Adipocyte (in vitro differentiated cells): ENCODE measurements at regions not wholly inside any gene's neighbourhood (a gene's known extent, or its start where the extent isn't known, plus 50 kb on each side); places are given as distances from the start of the nearest gene placed in this dataset.

Experiments used
- DNase-seq: peaks from one replicate; pipeline ENCODE4 v3.0.0-alpha.2; 2015; ENCODE audit warnings: low read depth
- H3K27me3 ChIP-seq: replicated peaks from 2 replicates; pipeline ENCODE4 v1.7.0; 2013; ENCODE audit warnings: mild to moderate bottlenecking, low read length, moderate library complexity; ENCODE audit not compliant: control insufficient read depth, insufficient read depth
- H3K36me3 ChIP-seq: 2 replicates; pipeline ENCODE4 v1.7.0; 2013; ENCODE audit warnings: low read length, mild to moderate bottlenecking, moderate library complexity; ENCODE audit not compliant: control insufficient read depth, insufficient read depth, severe bottlenecking
- H3K4me1 ChIP-seq: 2 replicates; pipeline ENCODE4 v1.7.0; 2013; ENCODE audit warnings: mild to moderate bottlenecking, low read length, moderate library complexity; ENCODE audit not compliant: control insufficient read depth, insufficient read depth
- H3K4me3 ChIP-seq: 2 replicates; pipeline ENCODE4 v1.7.0; 2013; ENCODE audit warnings: mild to moderate bottlenecking, low read length, moderate library complexity
- H3K9ac ChIP-seq: 2 replicates; pipeline ENCODE4 v1.7.0; 2013; ENCODE audit warnings: mild to moderate bottlenecking, low read length, moderate library complexity
- H3K9me3 ChIP-seq: 2 replicates; pipeline ENCODE4 v1.7.0; 2013; ENCODE audit warnings: mild to moderate bottlenecking, low read length, moderate library complexity; ENCODE audit not compliant: control insufficient read depth

- peak; percentile 75 for DNase-seq
- no peaks in the 10 kb centered on the region for H3K9me3 ChIP-seq
- no peaks in the 10 kb centered on the region for H3K36me3 ChIP-seq
- peak overlapping the region; percentile 16 for H3K9ac ChIP-seq
- H3K27me3 ChIP-seq = no peaks in the 10 kb centered on the region
- no peak overlapping the region for H3K4me3 ChIP-seq
- H3K4me1 ChIP-seq = peaks cover 9% of the 10 kb centered on the region
These were observed 87.9 kb upstream of the TRIO start for GRCh38 chr5:14054965-14055963.

GRCh38 chr5:14054111-14054854 is 88.9 kb upstream of the TRIO start:
- Histone ChIP-seq H3K27me3 (no peaks in the 10 kb centered on the region), H3K9me3 (no peaks in the 10 kb centered on the region), H3K9ac (no peak overlapping the region), H3K4me3 (no peak overlapping the region), H3K4me1 (peaks cover 9% of the 10 kb centered on the region), H3K36me3 (no peaks in the 10 kb centered on the region)
- DNase-seq = no peak

- no peak for DNase-seq
- H3K36me3 ChIP-seq = no peaks in the 10 kb centered on the region
- no peak overlapping the region for H3K4me3 ChIP-seq
- H3K4me1 ChIP-seq = peaks cover 9% of the 10 kb centered on the region
- H3K9me3 ChIP-seq = peaks cover 3% of the 10 kb centered on the region
- H3K27me3 ChIP-seq = no peaks in the 10 kb centered on the region
- H3K9ac ChIP-seq = no peak overlapping the region
These were observed 92.3 kb upstream of the TRIO start for GRCh38 chr5:14050821-14051220.

GRCh38 chr5:14048434-14048833 is 94.7 kb upstream of the TRIO start:
- no peak overlapping the region for H3K4me3 ChIP-seq
- no peak overlapping the region for H3K9ac ChIP-seq
- H3K4me1 ChIP-seq = no peaks in the 10 kb centered on the region
- no peaks in the 10 kb centered on the region for H3K27me3 ChIP-seq
- no peaks in the 10 kb centered on the region for H3K36me3 ChIP-seq
- no peak for DNase-seq
- H3K9me3 ChIP-seq = peaks cover 3% of the 10 kb centered on the region

GRCh38 chr5:14041528-14042192 is 97.2 kb upstream of the DNAH5 start:
- H3K36me3 ChIP-seq = no peaks in the 10 kb centered on the region
- no peak for DNase-seq
- H3K9ac ChIP-seq = no peak overlapping the region
- no peaks in the 10 kb centered on the region for H3K27me3 ChIP-seq
- no peaks in the 10 kb centered on the region for H3K9me3 ChIP-seq
- H3K4me1 ChIP-seq = peaks cover 31% of the 10 kb centered on the region
- H3K4me3 ChIP-seq = no peak overlapping the region

GRCh38 chr5:14040542-14040941 is 96.1 kb upstream of the DNAH5 start:
- Histone ChIP-seq H3K27me3 (no peaks in the 10 kb centered on the region), H3K4me1 (peaks cover 40% of the 10 kb centered on the region), H3K9ac (no peak overlapping the region), H3K9me3 (no peaks in the 10 kb centered on the region), H3K4me3 (no peak overlapping the region), H3K36me3 (no peaks in the 10 kb centered on the region)
- no peak for DNase-seq

- Histone ChIP-seq H3K27me3 (no peaks in the 10 kb centered on the region), H3K4me1 (peaks cover 46% of the 10 kb centered on the region), H3K4me3 (no peak overlapping the region), H3K9ac (no peak overlapping the region), H3K9me3 (no peaks in the 10 kb centered on the region), H3K36me3 (no peaks in the 10 kb centered on the region)
- DNase-seq = no peak
These were observed 95.1 kb upstream of the DNAH5 start for GRCh38 chr5:14039576-14039975.

GRCh38 chr5:14039063-14039462 is 94.6 kb upstream of the DNAH5 start:
- H3K27me3 ChIP-seq = no peaks in the 10 kb centered on the region
- no peaks in the 10 kb centered on the region for H3K9me3 ChIP-seq
- peak overlapping the region; percentile 55 for H3K9ac ChIP-seq
- DNase-seq = peak; percentile 50
- no peak overlapping the region for H3K4me3 ChIP-seq
- no peaks in the 10 kb centered on the region for H3K36me3 ChIP-seq
- H3K4me1 ChIP-seq = peaks cover 46% of the 10 kb centered on the region

- Histone ChIP-seq H3K4me1 (peaks cover 46% of the 10 kb centered on the region), H3K9me3 (no peaks in the 10 kb centered on the region), H3K27me3 (no peaks in the 10 kb centered on the region), H3K4me3 (no peak overlapping the region), H3K36me3 (no peaks in the 10 kb centered on the region), H3K9ac (peak overlapping the region; percentile 55)
- DNase-seq = peak; percentile 82
These were observed 94.0 kb upstream of the DNAH5 start for GRCh38 chr5:14038341-14038959.

- no peaks in the 10 kb centered on the region for H3K36me3 ChIP-seq
- H3K9ac ChIP-seq = peak overlapping the region; percentile 61
- no peaks in the 10 kb centered on the region for H3K27me3 ChIP-seq
- peaks cover 57% of the 10 kb centered on the region for H3K4me1 ChIP-seq
- no peaks in the 10 kb centered on the region for H3K9me3 ChIP-seq
- peak; percentile 29 for DNase-seq
- H3K4me3 ChIP-seq = peak overlapping the region; percentile 71
These were observed 92.5 kb upstream of the DNAH5 start for GRCh38 chr5:14036947-14037346.
